GM12872 (cell line): ENCODE measurements at regions not wholly inside any gene's neighbourhood (a gene's known extent, or its start where the extent isn't known, plus 50 kb on each side); places are given as distances from the start of the nearest gene placed in this dataset.

Experiments
- CTCF ChIP-seq: IDR thresholded peaks from 3 replicates; pipeline ENCODE4 v1.5.1; 2011; ENCODE audit warnings: low read depth, mild to moderate bottlenecking, low read length, moderate library complexity; ENCODE audit not compliant: insufficient read depth

GRCh38 chr17:37820313-37820994 lies 75.6 kb upstream of the HNF1B start:
- TF ChIP-seq CTCF = no peak

GRCh38 chr17:37818689-37819088 lies 73.8 kb upstream of the HNF1B start:
- TF ChIP-seq CTCF = no peak

GRCh38 chr17:37816950-37817349 lies 72.1 kb upstream of the HNF1B start:
- TF ChIP-seq CTCF = no peak; the same call in 2 of the 3 replicates

GRCh38 chr17:37815536-37815935 lies 70.7 kb upstream of the HNF1B start:
- TF ChIP-seq CTCF = no peak

GRCh38 chr17:37813751-37814150 lies 68.9 kb upstream of the HNF1B start:
- TF ChIP-seq CTCF = no peak

- no peak for TF ChIP-seq CTCF
Measured at GRCh38 chr17:37802712-37803416, 58.0 kb upstream of the HNF1B start.

GRCh38 chr17:37802061-37802595 lies 57.3 kb upstream of the HNF1B start:
- TF ChIP-seq CTCF = no peak
